Uterus (tissue), 2 donors: ENCODE measurements at regions not wholly inside any gene's neighbourhood (a gene's known extent, or its start where the extent isn't known, plus 50 kb on each side); places are given as distances from the start of the nearest gene placed in this dataset.

Experiments
- POLR2A ChIP-seq, 2 donors: fragments of 450-650 bp; IDR thresholded peaks; one replicate each; pipeline ENCODE4 v1.6.1; 2016; ENCODE audit warnings: antibody characterized with exemption in 2 of 2, mild to moderate bottlenecking in 1 of 2, moderate library complexity in 1 of 2
- TF ChIP-seq, protein P1 (sequence below), 4 experiments: fragments of 200-600 bp in 2 of 4; fragments of 450-650 bp in 2 of 4; sonication (generic) in 2 of 4; IDR thresholded peaks; one replicate each; pipeline ENCODE4 v1.5.1; 2016 to 2019; ENCODE audit warnings: antibody characterized with exemption in 4 of 4, mild to moderate bottlenecking in 2 of 4, moderate library complexity in 1 of 4

DNA sequence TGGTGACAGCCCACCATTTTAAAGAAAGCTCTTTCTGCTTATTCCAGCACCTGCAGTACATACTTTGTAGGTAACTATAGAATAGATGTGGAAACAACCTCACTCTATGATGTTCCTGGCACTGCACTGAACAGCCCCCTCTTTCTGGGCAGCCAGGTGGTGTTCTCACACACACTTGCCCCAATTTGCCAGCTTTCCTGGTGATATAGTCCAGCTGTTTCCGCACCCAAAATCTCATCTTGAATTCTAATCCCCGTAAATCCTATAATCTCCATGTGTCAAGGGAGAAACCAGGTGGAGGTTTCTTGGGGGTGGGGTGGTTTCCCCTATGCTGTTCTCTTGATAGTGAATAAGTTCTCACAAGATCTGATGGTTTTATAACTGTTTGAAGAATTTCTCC, 102.2 kb downstream of the FCRL5 start:
- TF ChIP-seq, protein P1, sequence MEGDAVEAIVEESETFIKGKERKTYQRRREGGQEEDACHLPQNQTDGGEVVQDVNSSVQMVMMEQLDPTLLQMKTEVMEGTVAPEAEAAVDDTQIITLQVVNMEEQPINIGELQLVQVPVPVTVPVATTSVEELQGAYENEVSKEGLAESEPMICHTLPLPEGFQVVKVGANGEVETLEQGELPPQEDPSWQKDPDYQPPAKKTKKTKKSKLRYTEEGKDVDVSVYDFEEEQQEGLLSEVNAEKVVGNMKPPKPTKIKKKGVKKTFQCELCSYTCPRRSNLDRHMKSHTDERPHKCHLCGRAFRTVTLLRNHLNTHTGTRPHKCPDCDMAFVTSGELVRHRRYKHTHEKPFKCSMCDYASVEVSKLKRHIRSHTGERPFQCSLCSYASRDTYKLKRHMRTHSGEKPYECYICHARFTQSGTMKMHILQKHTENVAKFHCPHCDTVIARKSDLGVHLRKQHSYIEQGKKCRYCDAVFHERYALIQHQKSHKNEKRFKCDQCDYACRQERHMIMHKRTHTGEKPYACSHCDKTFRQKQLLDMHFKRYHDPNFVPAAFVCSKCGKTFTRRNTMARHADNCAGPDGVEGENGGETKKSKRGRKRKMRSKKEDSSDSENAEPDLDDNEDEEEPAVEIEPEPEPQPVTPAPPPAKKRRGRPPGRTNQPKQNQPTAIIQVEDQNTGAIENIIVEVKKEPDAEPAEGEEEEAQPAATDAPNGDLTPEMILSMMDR (IDR thresholded peaks at IDR 0.05), result no peak
- no peak for TF ChIP-seq POLR2A (IDR thresholded peaks at IDR 0.05)
